Prostate gland (tissue), 2 donors: ENCODE measurements at regions not wholly inside any gene's neighbourhood (a gene's known extent, or its start where the extent isn't known, plus 50 kb on each side); places are given as distances from the start of the nearest gene placed in this dataset.

Experiments
- CTCF ChIP-seq, 4 experiments: fragments of 200-600 bp in 2 of 4; fragments of 450-650 bp in 2 of 4; sonication (generic) in 2 of 4; IDR thresholded peaks; 1 replicate in 3 of 4; 2 replicates in 1 of 4; pipeline ENCODE4 v1.5.1; 2016 to 2019; ENCODE audit warnings: antibody characterized with exemption in 4 of 4, mild to moderate bottlenecking in 2 of 4, moderate library complexity in 2 of 4
- POLR2A ChIP-seq: fragments of 450-650 bp; IDR thresholded peaks from one replicate; pipeline ENCODE4 v1.6.1; 2016; ENCODE audit warnings: antibody characterized with exemption, mild to moderate bottlenecking
- POLR2AphosphoS5 ChIP-seq: sonication (generic); formaldehyde crosslinking; IDR thresholded peaks from one replicate; pipeline ENCODE4 v1.6.1; 2017; ENCODE audit warnings: antibody characterized with exemption

- TF ChIP-seq CTCF (IDR thresholded peaks at IDR 0.05) (no peak), POLR2A (no peak), POLR2AphosphoS5 (no peak)
Observed at GRCh38 chr2:52181080-52181479, 1149.1 kb upstream of the NRXN1 start.
